ENCODE measurements at regions not wholly inside any gene's neighbourhood (a gene's known extent, or its start where the extent isn't known, plus 50 kb on each side); places are given as distances from the start of the nearest gene placed in this dataset.

DNA sequence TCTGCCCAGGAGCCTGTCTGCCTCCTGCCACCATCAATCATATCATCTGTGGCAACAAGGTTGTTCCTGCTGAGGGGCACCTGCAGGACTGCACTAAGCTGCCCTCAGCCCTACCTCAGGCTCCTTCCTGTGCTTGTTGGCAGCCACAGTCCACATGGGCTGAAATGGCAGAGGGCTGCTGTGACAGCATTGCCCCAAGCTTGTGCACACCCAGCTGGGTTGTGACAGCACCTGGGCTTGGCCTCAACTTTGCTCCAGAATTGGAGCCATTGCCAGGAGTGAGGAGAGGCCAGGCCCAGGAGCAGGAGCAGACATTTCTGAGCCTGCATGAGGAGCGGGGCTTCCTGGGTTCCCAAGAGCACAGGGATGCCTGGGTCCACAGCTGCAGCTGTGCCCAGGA lies 340.9 kb upstream of the CHRM2 start:
- H3K4me1 Mint-ChIP-seq (ENCODE audit: low read depth), result peaks cover 26% of the 10 kb centered on the region
- no peak overlapping the region for H3K4me3 Mint-ChIP-seq
- H3K27me3 Mint-ChIP-seq (ENCODE audit: insufficient read depth), result no peaks in the 10 kb centered on the region; the same call in 1 of the 2 replicates
- TF ChIP-seq CTCF (IDR thresholded peaks at IDR 0.05), result no peak
- no peak for DNase-seq
- H3K36me3 Mint-ChIP-seq (ENCODE audit: low read depth), result no peaks in the 10 kb centered on the region
- no peaks in the 10 kb centered on the region; the same call in 1 of the 2 replicates for H3K9me3 Mint-ChIP-seq
- no peak overlapping the region for H3K27ac Mint-ChIP-seq

GRCh38 chr7:136526408-136527105 lies 341.9 kb upstream of the CHRM2 start:
- H3K27ac Mint-ChIP-seq, result no peak overlapping the region
- no peak for DNase-seq
- H3K27me3 Mint-ChIP-seq (ENCODE audit: insufficient read depth), result no peaks in the 10 kb centered on the region; the same call in 1 of the 2 replicates
- no peaks in the 10 kb centered on the region; the same call in 1 of the 2 replicates for H3K9me3 Mint-ChIP-seq
- TF ChIP-seq CTCF (IDR thresholded peaks at IDR 0.05), result no peak
- peaks cover 24% of the 10 kb centered on the region for H3K4me1 Mint-ChIP-seq (ENCODE audit: low read depth)
- H3K36me3 Mint-ChIP-seq (ENCODE audit: low read depth), result no peaks in the 10 kb centered on the region
- H3K4me3 Mint-ChIP-seq, result no peak overlapping the region

DNA sequence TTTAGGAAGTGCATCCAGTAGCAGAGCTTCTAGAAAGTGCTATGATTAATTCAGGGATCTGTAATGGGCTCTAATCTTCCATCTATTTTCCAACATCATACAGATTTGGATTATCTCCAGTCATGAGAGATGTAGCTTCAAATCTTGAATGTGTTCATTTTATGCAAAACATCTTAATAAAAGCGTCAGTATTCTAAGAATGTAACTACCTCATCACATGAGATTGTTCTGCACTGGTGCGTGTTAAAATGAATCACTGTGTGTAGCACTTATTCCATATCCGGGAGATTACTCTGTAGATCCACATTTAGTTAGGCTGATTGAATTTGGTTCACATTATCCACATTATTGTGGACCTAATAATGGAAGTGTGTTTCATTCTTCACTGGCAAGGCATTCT lies 344.9 kb upstream of the CHRM2 start:
- DNase-seq, result no peak
- no peak for TF ChIP-seq CTCF (IDR thresholded peaks at IDR 0.05)
- Mint-ChIP-seq H3K4me3 (no peak overlapping the region), H3K27me3 (ENCODE audit: insufficient read depth) (no peaks in the 10 kb centered on the region; the same call in 1 of the 2 replicates), H3K4me1 (ENCODE audit: low read depth) (peaks cover 19% of the 10 kb centered on the region), H3K27ac (no peak overlapping the region; the same call in 1 of the 2 replicates), H3K36me3 (ENCODE audit: low read depth) (no peaks in the 10 kb centered on the region), H3K9me3 (no peaks in the 10 kb centered on the region; the same call in 1 of the 2 replicates)

- H3K36me3 Mint-ChIP-seq (ENCODE audit: low read depth), result no peaks in the 10 kb centered on the region
- DNase-seq, result no peak
- H3K4me3 Mint-ChIP-seq, result no peak overlapping the region
- H3K27me3 Mint-ChIP-seq (ENCODE audit: insufficient read depth), result no peaks in the 10 kb centered on the region
- no peaks in the 10 kb centered on the region; the same call in 1 of the 2 replicates for H3K4me1 Mint-ChIP-seq (ENCODE audit: low read depth)
- H3K9me3 Mint-ChIP-seq, result peaks cover 13% of the 10 kb centered on the region; the same call in 1 of the 2 replicates
- H3K27ac Mint-ChIP-seq, result no peak overlapping the region
- TF ChIP-seq CTCF (IDR thresholded peaks at IDR 0.05), result no peak
Observed at GRCh38 chr7:136517971-136518370, 350.5 kb upstream of the CHRM2 start.

DNA sequence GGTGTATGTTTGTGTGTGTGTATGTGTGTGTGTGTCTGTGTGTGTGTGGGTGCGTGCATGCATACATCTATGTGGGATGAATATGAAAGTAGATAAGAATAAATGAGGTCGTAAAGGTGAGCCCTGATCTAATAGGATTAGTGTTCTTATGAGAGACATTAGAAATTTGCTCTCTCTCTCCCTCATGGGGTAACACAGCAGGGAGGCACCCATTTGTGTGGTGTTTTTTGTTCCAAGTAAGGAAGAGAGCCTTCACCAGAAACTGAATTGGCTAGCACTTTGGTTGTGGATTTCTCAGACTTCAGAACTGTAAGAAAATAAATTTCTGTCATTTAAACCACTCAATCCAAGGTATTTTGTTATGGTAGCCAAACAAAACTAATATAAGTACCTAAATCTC lies 353.7 kb upstream of the CHRM2 start:
- no peak overlapping the region for H3K27ac Mint-ChIP-seq
- H3K27me3 Mint-ChIP-seq (ENCODE audit: insufficient read depth), result no peaks in the 10 kb centered on the region; the same call in 1 of the 2 replicates
- H3K36me3 Mint-ChIP-seq (ENCODE audit: low read depth), result no peaks in the 10 kb centered on the region

More for the DNA sequence above, 353.7 kb upstream of the CHRM2 start:
- Mint-ChIP-seq H3K4me3 (no peak overlapping the region), H3K9me3 (peaks cover 14% of the 10 kb centered on the region; the same call in 1 of the 2 replicates), H3K4me1 (ENCODE audit: low read depth) (no peaks in the 10 kb centered on the region)
- TF ChIP-seq CTCF (IDR thresholded peaks at IDR 0.05), result no peak
- no peak for DNase-seq
